ENCODE measurements at regions not wholly inside any gene's neighbourhood (a gene's known extent, or its start where the extent isn't known, plus 50 kb on each side); places are given as distances from the start of the nearest gene placed in this dataset.

GRCh38 chr14:81826081-81826480, 292.4 kb upstream of the SEL1L start:
- no peaks in the 10 kb centered on the region for H4K20me1 ChIP-seq (ENCODE audit: insufficient read depth)
- H3K27ac ChIP-seq (ENCODE audit: low read length), result peak overlapping the region; percentile 48
- no peaks in the 10 kb centered on the region for H3K36me3 ChIP-seq (ENCODE audit: insufficient read depth, low read length)
- H3F3A ChIP-seq (ENCODE audit: insufficient read depth, low read length, poor library complexity, severe bottlenecking), result no peaks in the 10 kb centered on the region
- no peak overlapping the region for H3K4me2 ChIP-seq (ENCODE audit: low read length)
- no peaks in the 10 kb centered on the region for H3K9me2 ChIP-seq (ENCODE audit: insufficient read depth, low read length)
- no peaks in the 10 kb centered on the region for H3K27me3 ChIP-seq (ENCODE audit: insufficient read depth, low read depth, low read length)
- no peaks in the 10 kb centered on the region for H3K79me2 ChIP-seq (replicated peaks; ENCODE audit: insufficient read depth, low read length)
- H3K4me3 ChIP-seq (ENCODE audit: low read length), result no peak overlapping the region
- no peak overlapping the region for H3K9ac ChIP-seq (ENCODE audit: low read length)
- H2AFZ ChIP-seq (ENCODE audit: low read depth, low read length), result no peak overlapping the region
- TF ChIP-seq EZH2 (IDR thresholded peaks at IDR 0.05; ENCODE audit: borderline replicate concordance, insufficient read depth, low read length, poor library complexity, severe bottlenecking) (no peak), SMC3 (conservative IDR thresholded peaks at IDR 0.05; ENCODE audit: poor library complexity) (no peak), MXI1 (conservative IDR thresholded peaks at IDR 0.05; ENCODE audit: poor library complexity, severe bottlenecking) (no peak), REST (IDR thresholded peaks at IDR 0.05; ENCODE audit: borderline replicate concordance) (peak; percentile 51), EP300 (conservative IDR thresholded peaks at IDR 0.05; ENCODE audit: poor library complexity, severe bottlenecking) (peak; percentile 35), TAF1 (IDR thresholded peaks at IDR 0.05; ENCODE audit: low read depth) (no peak), CTCF (IDR thresholded peaks at IDR 0.05; ENCODE audit: poor library complexity, severe bottlenecking) (no peak)
- no peaks in the 10 kb centered on the region for H3K9me3 ChIP-seq (ENCODE audit: low read length)

- Histone ChIP-seq H3K4me2 (ENCODE audit: low read length) (no peak overlapping the region), H2AFZ (ENCODE audit: low read depth, low read length) (no peak overlapping the region), H4K20me1 (ENCODE audit: insufficient read depth) (no peaks in the 10 kb centered on the region), H3K27me3 (ENCODE audit: insufficient read depth, low read depth, low read length) (no peaks in the 10 kb centered on the region), H3K9me3 (ENCODE audit: low read length) (no peaks in the 10 kb centered on the region), H3K9ac (ENCODE audit: low read length) (no peak overlapping the region), H3K27ac (ENCODE audit: low read length) (no peak overlapping the region), H3F3A (ENCODE audit: insufficient read depth, low read length, poor library complexity, severe bottlenecking) (no peaks in the 10 kb centered on the region), H3K9me2 (ENCODE audit: insufficient read depth, low read length) (no peaks in the 10 kb centered on the region), H3K4me3 (ENCODE audit: low read length) (no peak overlapping the region), H3K79me2 (replicated peaks; ENCODE audit: insufficient read depth, low read length) (no peaks in the 10 kb centered on the region), H3K36me3 (ENCODE audit: insufficient read depth, low read length) (no peaks in the 10 kb centered on the region)
- TF ChIP-seq POLR2AphosphoS5 (IDR thresholded peaks at IDR 0.05) (no peak), RAD21 (conservative IDR thresholded peaks at IDR 0.05) (no peak), EP300 (conservative IDR thresholded peaks at IDR 0.05; ENCODE audit: poor library complexity, severe bottlenecking) (no peak), REST (IDR thresholded peaks at IDR 0.05; ENCODE audit: borderline replicate concordance) (no peak), SMC3 (conservative IDR thresholded peaks at IDR 0.05; ENCODE audit: poor library complexity) (no peak), CTCF (IDR thresholded peaks at IDR 0.05; ENCODE audit: poor library complexity, severe bottlenecking) (no peak), TAF1 (IDR thresholded peaks at IDR 0.05; ENCODE audit: low read depth) (no peak), EZH2 (IDR thresholded peaks at IDR 0.05; ENCODE audit: borderline replicate concordance, insufficient read depth, low read length, poor library complexity, severe bottlenecking) (no peak), MXI1 (conservative IDR thresholded peaks at IDR 0.05; ENCODE audit: poor library complexity, severe bottlenecking) (no peak)
These were observed 295.8 kb upstream of the SEL1L start for GRCh38 chr14:81829447-81829846.
